ENCODE measurements at regions not wholly inside any gene's neighbourhood (a gene's known extent, or its start where the extent isn't known, plus 50 kb on each side); places are given as distances from the start of the nearest gene placed in this dataset.

DNA sequence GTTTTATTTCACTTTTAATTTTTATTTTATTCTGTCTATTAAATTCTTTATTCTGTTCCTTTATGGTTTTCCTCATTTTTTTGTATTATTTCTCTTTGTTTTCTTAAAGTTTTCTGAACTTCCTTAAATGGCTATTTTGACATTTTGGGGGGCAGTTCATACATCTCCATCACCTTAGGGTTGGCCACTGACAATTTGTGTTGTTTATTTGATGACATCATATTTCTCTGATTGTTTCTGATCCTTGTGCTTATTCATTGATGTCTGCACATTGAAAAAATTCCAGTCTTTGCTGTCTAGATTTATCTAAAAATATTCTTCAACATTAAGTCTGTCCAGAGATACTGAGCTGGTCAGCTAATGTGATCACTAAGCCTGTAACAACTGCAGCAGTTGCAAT is 379.5 kb upstream of the EYS start:
- H3K4me3 ChIP-seq (ENCODE audit: control insufficient read depth, low read depth, low read length), result no peak overlapping the region
- TF ChIP-seq, protein P1, sequence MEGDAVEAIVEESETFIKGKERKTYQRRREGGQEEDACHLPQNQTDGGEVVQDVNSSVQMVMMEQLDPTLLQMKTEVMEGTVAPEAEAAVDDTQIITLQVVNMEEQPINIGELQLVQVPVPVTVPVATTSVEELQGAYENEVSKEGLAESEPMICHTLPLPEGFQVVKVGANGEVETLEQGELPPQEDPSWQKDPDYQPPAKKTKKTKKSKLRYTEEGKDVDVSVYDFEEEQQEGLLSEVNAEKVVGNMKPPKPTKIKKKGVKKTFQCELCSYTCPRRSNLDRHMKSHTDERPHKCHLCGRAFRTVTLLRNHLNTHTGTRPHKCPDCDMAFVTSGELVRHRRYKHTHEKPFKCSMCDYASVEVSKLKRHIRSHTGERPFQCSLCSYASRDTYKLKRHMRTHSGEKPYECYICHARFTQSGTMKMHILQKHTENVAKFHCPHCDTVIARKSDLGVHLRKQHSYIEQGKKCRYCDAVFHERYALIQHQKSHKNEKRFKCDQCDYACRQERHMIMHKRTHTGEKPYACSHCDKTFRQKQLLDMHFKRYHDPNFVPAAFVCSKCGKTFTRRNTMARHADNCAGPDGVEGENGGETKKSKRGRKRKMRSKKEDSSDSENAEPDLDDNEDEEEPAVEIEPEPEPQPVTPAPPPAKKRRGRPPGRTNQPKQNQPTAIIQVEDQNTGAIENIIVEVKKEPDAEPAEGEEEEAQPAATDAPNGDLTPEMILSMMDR (IDR thresholded peaks at IDR 0.05; ENCODE audit: control insufficient read depth, insufficient read depth, low read depth, low read length, missing control alignments), result no peak
- no peak for DNase-seq (ENCODE audit: low read depth)

DNA sequence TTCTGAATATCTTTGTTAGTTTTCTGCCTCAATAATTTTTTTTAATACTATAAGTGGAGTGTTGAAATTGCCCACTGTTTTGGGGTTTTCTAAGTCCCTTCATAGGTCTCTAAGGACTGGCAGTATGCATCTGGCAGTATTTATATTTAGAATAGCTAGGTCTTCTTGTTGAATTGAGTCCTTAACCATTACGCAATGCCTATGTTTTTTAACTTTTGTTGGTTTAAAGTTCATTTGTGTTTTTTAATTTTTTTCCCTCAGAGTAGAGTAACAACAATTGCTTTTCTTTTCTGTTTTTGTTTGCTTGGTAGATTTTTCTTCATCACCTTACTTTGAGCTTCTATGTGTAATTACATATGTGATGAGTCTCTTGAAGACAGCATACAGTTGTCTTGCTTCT is 375.9 kb upstream of the EYS start:
- H3K4me3 ChIP-seq (ENCODE audit: control insufficient read depth, low read depth, low read length), result no peak overlapping the region
- no peak for DNase-seq (ENCODE audit: low read depth)
- TF ChIP-seq, protein P1 (IDR thresholded peaks at IDR 0.05; ENCODE audit: control insufficient read depth, insufficient read depth, low read depth, low read length, missing control alignments), result no peak

DNA sequence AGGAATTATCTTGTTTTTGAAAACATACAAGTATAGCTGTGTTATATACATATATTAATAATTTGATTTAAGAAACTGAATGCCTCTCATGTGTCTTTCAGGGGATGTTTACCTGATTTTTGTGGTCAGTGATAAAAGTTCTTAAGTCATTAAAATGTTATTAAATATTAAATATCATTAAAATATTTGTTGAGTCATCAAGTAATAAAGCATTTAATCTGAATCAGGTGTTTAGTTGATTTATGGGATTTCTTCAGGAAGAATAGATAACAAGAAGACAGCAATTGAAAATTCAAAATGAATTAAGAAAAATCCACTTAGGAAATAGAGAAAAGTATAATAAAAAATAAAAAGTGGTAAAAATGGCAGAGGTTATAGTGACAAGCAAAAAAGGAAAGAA is 361.9 kb upstream of the EYS start:
- H3K4me3 ChIP-seq (ENCODE audit: control insufficient read depth, low read depth, low read length), result no peak overlapping the region

DNA sequence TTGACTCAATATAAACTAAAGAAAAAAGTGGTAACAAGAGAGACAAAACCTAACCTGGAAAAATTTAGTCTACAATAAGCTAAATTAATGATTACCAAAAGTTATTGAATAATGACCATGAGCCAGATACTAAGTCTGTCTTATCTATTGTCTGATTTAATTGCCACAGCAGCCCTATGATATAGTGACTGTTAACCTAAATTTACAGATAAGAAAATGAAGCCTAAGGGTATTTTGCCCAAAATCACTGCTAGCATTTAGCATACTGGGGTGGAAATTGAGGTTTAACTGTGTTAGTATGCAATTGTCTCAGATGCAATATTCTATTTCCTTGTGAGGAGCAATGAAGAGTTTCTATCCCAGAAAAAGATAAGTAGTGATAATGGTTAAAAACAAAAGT is 361.0 kb upstream of the EYS start:
- no peak overlapping the region for H3K4me3 ChIP-seq (ENCODE audit: control insufficient read depth, low read depth, low read length)
- TF ChIP-seq, protein P1 (IDR thresholded peaks at IDR 0.05; ENCODE audit: control insufficient read depth, insufficient read depth, low read depth, low read length, missing control alignments), result no peak
- no peak for DNase-seq (ENCODE audit: low read depth)

More for the DNA sequence above, 361.9 kb upstream of the EYS start:
- DNase-seq (ENCODE audit: low read depth), result no peak
- TF ChIP-seq, protein P1 (IDR thresholded peaks at IDR 0.05; ENCODE audit: control insufficient read depth, insufficient read depth, low read depth, low read length, missing control alignments), result no peak

DNA sequence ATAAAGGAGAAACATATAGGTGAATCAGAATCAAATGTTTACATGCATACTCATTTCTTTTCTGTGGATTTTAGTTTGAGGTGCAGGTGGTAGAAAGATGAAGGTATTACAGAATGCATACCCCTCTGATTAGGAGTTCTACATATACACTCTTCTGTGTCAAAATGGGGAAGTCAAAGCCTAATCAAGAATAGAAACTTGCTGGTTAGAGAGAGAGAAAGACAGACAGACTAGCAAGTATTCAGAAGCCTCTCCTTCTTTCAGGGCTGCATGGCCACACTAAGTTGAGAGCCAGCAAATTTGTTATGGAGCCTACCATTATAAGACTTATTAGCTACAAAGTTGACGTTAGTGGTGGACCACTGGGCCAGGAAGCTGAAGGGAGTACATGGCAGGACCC is 358.3 kb upstream of the EYS start:
- no peak for DNase-seq (ENCODE audit: low read depth)
- TF ChIP-seq, protein P1 (IDR thresholded peaks at IDR 0.05; ENCODE audit: control insufficient read depth, insufficient read depth, low read depth, low read length, missing control alignments), result no peak
- no peak overlapping the region for H3K4me3 ChIP-seq (ENCODE audit: control insufficient read depth, low read depth, low read length)

DNA sequence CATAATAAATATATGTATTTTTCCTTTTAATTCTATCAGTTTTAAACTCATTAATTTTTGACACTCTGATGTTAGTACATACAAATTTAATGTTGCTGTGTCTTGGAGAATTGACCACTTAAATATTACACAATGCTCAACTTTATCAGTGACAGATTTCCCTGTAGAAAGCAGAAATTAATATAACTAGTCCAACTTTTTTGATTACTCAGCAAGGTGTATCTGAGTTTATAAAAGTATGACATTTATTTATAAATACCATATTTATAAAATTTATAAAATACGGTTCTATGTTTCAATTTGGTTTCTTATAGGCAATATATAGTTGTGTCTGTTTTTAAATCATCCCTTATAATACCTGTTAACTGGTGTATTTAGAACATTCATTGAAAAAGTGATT is 350.0 kb upstream of the EYS start:
- no peak for DNase-seq (ENCODE audit: low read depth)
- TF ChIP-seq, protein P1 (IDR thresholded peaks at IDR 0.05; ENCODE audit: control insufficient read depth, insufficient read depth, low read depth, low read length, missing control alignments), result no peak
- H3K4me3 ChIP-seq (ENCODE audit: control insufficient read depth, low read depth, low read length), result no peak overlapping the region

- DNase-seq (ENCODE audit: low read depth), result no peak
- H3K4me3 ChIP-seq (ENCODE audit: control insufficient read depth, low read depth, low read length), result no peak overlapping the region
- TF ChIP-seq, protein P1 (IDR thresholded peaks at IDR 0.05; ENCODE audit: control insufficient read depth, insufficient read depth, low read depth, low read length, missing control alignments), result no peak
These were observed 347.9 kb upstream of the EYS start for GRCh38 chr6:66054967-66055366.

All from AG09309 (cell line).